Left forelimb (tissue), 1 donor: ENCODE measurements at regions not wholly inside any gene's neighbourhood (a gene's known extent, or its start where the extent isn't known, plus 50 kb on each side); places are given as distances from the start of the nearest gene placed in this dataset.

Source experiments
- DNase-seq: peaks from one replicate; pipeline ENCODE4 v3.0.0-alpha.2; 2018; ENCODE audit warnings: low spot score

DNA sequence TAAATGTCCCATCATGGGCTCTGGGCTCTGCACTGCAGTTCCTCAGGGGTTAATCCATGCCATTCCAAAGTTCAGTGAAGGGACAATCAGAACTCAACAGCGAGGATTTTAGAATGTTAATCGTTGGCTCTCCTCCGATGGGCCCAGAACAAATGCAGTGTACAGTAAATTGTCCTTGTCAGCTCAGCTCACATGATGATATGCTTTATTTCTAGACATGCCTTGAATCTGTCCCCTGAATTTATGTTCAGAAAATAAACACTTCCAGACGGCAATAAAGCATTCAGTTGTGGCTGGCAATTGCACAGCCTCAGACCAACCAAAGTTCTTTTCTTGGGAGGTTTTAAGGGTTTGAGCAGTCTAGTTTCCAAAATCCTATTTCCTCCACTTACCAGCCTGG is 981.2 kb downstream of the BCL11A start:
- no peak for DNase-seq

DNA sequence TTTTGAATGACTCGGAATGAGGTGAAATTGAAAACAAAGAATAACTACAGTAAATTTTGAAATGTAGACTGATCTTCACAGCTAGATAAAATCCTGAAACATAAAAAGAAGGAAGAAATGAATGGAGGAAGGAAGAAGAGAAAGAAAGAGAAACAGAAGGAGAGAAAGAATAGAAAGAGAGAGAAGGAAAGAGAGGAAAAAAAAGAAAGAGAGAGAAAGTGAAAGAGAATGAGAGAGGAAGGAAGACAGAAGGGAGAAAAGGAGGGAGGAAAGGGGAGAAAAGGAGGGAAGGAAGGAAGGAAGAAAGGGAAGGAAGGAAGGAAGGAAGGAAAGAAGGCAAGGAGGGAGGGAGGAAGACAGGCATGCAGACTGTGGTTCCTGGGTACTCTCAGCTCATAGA is 982.6 kb downstream of the BCL11A start:
- no peak for DNase-seq

- DNase-seq: no peak
Measured at GRCh38 chr2:59569124-59569523, 984.3 kb downstream of the BCL11A start.

GRCh38 chr2:59568461-59568860 is 985.0 kb downstream of the BCL11A start:
- no peak for DNase-seq

GRCh38 chr2:59567151-59567550 is 986.3 kb downstream of the BCL11A start:
- DNase-seq: no peak

DNA sequence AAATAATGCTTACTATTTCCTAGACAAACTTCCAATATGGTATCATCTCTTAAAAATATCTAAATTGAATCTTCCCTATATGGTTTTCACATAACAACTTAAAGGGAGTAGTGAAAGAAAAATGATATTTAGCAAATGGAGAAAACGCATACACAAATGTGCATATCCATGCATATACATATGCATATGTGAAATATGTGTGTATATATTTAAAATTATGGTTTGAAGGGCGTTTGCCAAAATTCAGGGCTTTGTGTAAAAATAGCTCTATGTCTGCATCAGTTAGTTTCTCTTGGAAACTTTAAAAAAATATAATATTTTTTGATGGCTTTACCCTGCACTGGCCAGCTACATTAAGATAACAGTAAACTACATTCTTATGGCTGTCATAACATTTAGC is 986.7 kb downstream of the BCL11A start:
- DNase-seq: no peak

GRCh38 chr2:59561281-59561680 is 992.2 kb downstream of the BCL11A start:
- DNase-seq: no peak

- DNase-seq: no peak
Measured at GRCh38 chr2:59560769-59561168, 992.7 kb downstream of the BCL11A start.

DNA sequence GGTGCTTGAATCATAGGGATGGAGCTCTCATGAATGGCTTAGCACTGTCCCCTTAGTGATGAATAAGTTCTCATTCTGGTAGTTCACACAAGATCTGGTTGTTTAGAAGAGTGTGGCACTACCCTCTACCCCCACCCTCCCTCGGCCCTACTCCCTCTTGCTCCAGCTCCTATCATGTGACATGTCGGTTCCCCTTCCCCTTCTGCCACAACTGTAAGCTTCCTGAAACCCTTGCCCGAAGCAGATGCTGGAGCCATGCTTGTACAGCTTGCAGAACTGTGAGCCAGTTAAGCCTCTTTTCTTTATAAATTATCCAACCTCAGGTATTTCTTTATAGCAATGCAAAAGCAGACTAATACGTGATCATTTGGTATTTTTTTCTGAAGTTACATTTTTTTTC is 1012.6 kb downstream of the BCL11A start:
- DNase-seq: no peak

DNA sequence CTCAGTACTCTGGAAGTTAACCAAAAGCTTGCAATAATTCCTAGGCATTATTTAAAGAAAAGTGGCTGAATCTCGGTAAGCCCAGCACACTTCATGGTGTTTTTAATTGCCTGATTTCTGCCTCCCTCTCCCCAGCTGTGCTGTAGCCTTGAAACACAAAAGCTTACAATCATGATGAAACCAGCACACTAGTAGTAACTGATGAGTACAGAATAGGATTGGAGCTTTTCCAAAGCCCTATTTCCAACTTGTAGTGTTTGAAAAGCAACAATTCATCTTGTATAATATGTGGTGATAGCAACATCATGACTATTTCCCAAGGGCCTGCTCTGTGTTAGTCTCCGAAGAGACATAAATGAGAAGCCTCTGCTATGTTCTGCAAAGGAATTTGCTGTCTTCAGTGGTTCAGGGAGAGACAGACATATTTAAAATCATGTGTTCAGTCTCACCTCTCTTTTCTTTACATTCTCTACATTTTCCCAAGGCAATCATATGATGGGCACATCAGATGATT is 1015.0 kb downstream of the BCL11A start:
- no peak for DNase-seq

GRCh38 chr2:59532808-59533207 is 1020.6 kb downstream of the BCL11A start:
- no peak for DNase-seq

DNA sequence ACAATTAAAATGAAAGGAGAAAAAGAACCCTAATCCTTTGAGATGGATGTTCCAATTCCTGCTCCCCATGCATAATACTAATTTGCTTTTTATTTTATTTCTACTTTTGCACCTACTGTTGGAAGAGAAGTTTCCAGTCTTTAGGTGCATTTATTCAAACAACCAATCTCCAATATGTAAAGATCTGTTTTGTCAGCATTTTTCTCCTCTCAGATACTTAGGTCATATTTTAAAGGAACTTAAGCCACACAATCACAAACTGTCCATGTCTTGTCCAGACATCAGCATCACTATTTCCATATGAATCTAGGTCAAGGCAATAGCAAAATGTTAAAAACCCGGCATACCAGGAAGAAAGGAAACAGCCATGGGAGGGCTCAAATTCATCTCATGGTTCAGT is 1023.2 kb downstream of the BCL11A start:
- no peak for DNase-seq

DNA sequence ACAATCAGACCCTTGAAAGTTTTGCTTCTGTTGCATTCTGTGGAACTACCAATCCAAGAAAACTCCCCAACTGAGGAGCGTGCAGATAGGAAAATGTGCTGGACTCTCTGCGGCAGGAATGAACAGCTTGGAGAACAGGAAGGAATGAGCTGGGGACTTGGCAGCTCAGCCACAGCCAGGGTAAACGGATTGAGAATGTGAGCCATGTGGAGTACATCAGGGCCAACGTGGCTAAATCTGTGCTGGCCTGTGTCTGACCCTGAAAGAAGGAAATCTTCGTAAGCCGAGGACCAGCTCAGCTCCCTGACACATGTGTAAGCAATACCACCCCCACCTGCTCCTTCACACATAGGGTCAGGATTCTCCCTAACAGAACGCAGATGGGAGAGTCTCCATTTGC is 1023.7 kb downstream of the BCL11A start:
- no peak for DNase-seq

DNA sequence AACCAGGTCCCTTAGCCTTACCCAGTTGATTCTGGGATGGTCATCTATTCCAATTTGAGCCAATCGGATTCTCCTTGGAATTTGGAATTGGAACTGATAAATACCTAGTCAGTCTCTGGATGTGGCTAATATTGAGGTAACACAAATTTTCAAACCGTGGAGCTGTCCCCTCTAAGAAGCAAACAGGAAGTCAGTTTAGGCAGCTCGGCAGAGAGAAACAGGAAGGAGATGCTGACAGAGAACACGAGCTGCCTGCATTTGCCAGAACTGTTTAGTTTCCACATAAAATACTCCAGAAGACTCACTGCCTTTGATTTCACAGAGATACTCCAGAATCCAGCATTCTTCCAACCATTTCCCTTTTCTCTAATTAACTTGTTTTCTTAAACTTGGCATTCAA is 1024.9 kb downstream of the BCL11A start:
- no peak for DNase-seq

DNA sequence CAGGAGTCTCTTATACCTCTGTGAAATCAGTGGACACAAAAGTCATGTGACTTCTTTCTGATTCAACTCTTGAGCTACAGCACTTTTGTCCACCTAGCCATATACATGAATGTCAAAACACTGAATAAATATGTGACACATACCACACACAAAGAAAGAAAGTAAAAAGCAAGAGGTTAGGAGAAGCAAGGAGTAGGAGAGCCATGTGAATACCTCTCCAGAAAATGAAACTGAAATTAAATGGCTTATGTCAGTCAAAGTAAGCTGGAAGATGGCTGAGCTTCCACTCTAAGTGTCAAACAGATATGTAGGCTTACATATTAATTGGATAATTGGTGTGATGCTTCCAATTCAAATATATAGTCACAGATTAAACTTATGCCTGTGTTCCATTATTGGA is 1050.5 kb downstream of the BCL11A start:
- no peak for DNase-seq

- DNase-seq: no peak
Measured at GRCh38 chr2:59490994-59491393, 1062.5 kb downstream of the BCL11A start.

DNA sequence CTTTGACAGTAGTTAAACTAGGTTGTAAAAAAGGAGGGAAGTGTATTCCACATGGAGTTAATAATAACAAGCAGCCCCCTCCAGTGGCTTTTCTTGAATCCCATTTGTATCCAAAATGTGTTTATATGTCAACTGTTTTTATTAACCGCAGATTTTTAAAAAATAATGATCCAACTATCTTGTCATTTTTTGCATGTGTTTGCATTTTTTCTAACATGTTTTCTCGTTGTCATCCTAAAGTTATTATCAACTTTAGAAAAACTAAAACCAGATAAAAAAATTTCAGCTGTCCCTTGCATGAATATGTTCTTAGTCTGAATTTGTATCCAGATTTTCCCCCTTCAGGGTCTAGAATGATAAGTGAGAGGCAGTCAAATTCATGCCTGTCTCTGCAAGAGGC is 1063.3 kb downstream of the BCL11A start:
- no peak for DNase-seq

- no peak for DNase-seq
Measured at GRCh38 chr2:59484673-59485072, 1068.8 kb downstream of the BCL11A start.

DNA sequence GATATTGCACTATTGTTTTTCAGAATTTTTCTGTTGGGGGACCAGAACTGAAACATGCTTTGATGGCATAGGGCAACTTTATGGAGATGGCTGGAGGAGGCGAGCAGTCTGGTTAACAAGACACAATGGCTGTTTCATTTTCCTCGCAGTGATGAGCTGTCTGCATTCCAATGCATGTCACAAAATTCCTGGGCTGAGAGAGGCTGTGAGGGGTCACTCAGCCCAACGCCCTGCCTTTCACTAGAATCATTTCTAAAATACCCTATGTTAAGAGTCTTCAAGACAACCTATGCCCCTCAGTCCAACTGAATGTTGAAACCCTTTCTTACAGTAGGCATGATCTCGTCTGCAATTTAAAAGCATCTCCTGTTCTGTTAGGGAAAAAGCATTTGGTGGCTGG is 1090.0 kb downstream of the BCL11A start:
- DNase-seq: no peak

DNA sequence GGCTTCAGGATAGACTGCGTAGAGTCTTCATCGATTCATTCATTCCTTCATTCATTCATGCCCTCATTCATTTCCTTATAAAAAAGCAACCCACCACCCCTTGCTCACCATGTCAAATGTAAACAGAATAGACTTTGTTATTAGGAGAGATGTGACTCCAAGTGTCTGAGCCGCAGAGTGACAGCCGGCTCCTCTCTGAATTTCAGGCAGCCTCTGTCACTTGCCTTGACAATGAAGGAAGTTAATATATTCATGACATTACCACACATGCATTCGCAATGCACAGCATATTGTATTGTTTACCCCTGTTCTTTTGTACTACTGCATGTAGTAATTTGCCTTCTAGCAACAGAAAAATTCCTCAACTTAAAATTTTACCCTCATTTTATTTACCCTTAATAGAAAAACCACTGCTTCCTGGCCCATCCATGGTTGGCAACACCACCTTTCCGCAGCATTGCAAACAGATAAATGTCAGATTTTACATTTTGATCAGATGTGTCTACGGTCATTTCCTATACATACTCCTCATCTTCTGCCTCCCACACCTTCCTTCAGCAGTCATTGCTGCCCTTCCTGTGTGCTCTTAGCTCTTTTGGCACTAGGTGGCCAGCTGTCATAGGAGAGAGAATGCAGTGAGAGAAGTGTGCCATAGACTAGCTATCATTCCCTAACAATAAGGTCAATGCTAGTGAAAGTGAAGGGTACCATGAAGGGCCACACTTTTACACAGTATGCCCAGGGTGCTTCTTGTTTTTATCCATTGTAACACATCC is 1090.8 kb downstream of the BCL11A start:
- DNase-seq: no peak

- no peak for DNase-seq
Measured at GRCh38 chr2:59461127-59461526, 1092.3 kb downstream of the BCL11A start.

DNA sequence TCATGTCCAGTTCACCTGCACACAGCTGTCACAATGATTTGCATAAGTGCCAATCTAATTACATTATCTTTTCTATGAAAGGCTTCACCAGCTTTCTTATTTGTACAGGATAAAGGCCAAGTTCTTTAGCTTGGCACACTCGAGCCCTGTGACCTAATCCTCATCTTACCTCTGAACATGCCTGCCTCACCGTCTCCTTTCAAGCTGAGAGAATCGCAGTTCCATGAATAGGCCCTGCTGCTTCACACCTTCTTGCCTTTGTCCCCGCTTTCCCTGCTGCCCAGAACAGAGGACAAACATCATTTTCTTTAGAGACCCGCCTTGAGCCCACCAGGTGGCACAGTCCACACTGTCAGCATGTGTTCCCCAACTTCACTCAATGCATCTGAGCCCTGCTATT is 1094.7 kb downstream of the BCL11A start:
- no peak for DNase-seq

DNA sequence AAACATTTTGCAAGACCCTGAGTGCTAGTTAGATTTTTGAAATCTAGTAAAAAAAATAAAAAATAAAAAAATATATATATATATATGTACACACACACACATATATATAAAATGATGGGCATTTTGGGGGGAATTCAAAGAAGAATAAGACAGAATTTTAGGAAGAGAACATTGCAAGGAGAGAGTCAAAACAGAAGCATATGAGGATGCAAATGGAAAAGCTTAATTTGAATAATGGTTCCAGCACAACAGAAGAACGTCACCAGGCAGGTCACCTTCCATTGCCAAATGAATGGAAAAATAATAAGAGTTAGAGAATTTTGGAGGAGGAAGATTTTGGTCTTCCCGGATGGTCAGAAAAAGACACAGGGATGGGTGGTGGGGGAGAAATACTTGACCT is 1097.2 kb downstream of the BCL11A start:
- no peak for DNase-seq

DNA sequence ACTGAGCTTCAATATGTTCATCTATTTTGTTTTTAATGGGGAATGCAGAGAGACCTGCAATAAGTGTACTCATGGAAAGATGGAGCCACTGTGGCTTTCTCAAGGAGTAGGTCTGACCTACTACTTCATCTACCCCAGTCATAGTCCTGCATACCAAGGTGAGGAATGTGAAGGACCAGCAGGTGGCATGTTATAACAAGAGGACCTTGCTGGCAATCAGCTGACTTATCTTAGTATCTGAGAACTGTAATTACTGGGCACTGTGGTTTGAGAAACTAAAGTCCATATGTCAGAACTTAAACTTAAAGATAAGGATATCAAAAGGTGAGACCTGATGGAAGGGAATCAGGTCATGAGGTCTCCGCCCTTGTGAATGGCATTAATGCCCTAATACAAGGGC is 1104.2 kb downstream of the BCL11A start:
- DNase-seq: no peak
